ENCODE measurements at regions not wholly inside any gene's neighbourhood (a gene's known extent, or its start where the extent isn't known, plus 50 kb on each side); places are given as distances from the start of the nearest gene placed in this dataset.

- H3K4me1 ChIP-seq (ENCODE audit: insufficient read depth, low read length, poor library complexity, severe bottlenecking) = no peaks in the 10 kb centered on the region
- CTCF ChIA-PET = no interaction called here
Observed at GRCh38 chr4:18980516-18981233, 959.1 kb upstream of the LCORL start.

GRCh38 chr4:18976884-18977283 lies 955.3 kb upstream of the LCORL start:
- ChIA-PET CTCF (no interaction called here), POLR2A (ENCODE audit: low non-redundant PET) (no interaction called here)
- no peaks in the 10 kb centered on the region for H3K9me3 ChIP-seq (ENCODE audit: low read depth, low read length, poor library complexity, severe bottlenecking)
- no peak overlapping the region for H3K4me3 ChIP-seq (ENCODE audit: low read depth, low read length, poor library complexity, severe bottlenecking)
- TF ChIP-seq EZH2 (IDR thresholded peaks at IDR 0.05; ENCODE audit: borderline replicate concordance, low read depth, low read length, poor library complexity, severe bottlenecking) (no peak), CTCF (conservative IDR thresholded peaks at IDR 0.05; ENCODE audit: low read depth, low read length) (no peak)
- no TSS peak for BruUV-seq (replicated peaks)
- DNase-seq (ENCODE audit: low spot score) = no peak
- no peak overlapping the region for H3K27ac ChIP-seq (ENCODE audit: low read depth, low read length, poor library complexity, severe bottlenecking)
- intact Hi-C loops (cut with micrococcal nuclease; ENCODE audit: unreplicated experiment) = no loop called here
- no peaks in the 10 kb centered on the region for H3K27me3 ChIP-seq (replicated peaks; ENCODE audit: insufficient read depth, low read depth, low read length, poor library complexity)
- H3K4me1 ChIP-seq (ENCODE audit: insufficient read depth, low read length, poor library complexity, severe bottlenecking) = no peaks in the 10 kb centered on the region
- no peaks in the 10 kb centered on the region for H3K36me3 ChIP-seq (ENCODE audit: insufficient read depth, low read length, poor library complexity, severe bottlenecking)

More at GRCh38 chr4:18980516-18981233, 959.1 kb upstream of the LCORL start:
- no peaks in the 10 kb centered on the region for H3K36me3 ChIP-seq (ENCODE audit: insufficient read depth, low read length, poor library complexity, severe bottlenecking)
- H3K27me3 ChIP-seq (replicated peaks; ENCODE audit: insufficient read depth, low read depth, low read length, poor library complexity) = no peaks in the 10 kb centered on the region
- no TSS peak for BruUV-seq (replicated peaks)
- no peaks in the 10 kb centered on the region for H3K9me3 ChIP-seq (ENCODE audit: low read depth, low read length, poor library complexity, severe bottlenecking)
- DNase-seq (ENCODE audit: low spot score) = no peak
- POLR2A ChIA-PET (ENCODE audit: low non-redundant PET) = no interaction called here
- intact Hi-C loops (cut with micrococcal nuclease; ENCODE audit: unreplicated experiment) = no loop called here
- TF ChIP-seq CTCF (conservative IDR thresholded peaks at IDR 0.05; ENCODE audit: low read depth, low read length) = no peak
- H3K27ac ChIP-seq (ENCODE audit: low read depth, low read length, poor library complexity, severe bottlenecking) = no peak overlapping the region
- H3K4me3 ChIP-seq (ENCODE audit: low read depth, low read length, poor library complexity, severe bottlenecking) = no peak overlapping the region

GRCh38 chr4:18975916-18976808 lies 954.6 kb upstream of the LCORL start:
- BruUV-seq (replicated peaks) = no TSS peak
- no peak for TF ChIP-seq EZH2 (IDR thresholded peaks at IDR 0.05; ENCODE audit: borderline replicate concordance, low read depth, low read length, poor library complexity, severe bottlenecking)
- TF ChIP-seq CTCF (conservative IDR thresholded peaks at IDR 0.05; ENCODE audit: low read depth, low read length) = no peak

More at GRCh38 chr4:18975916-18976808, 954.6 kb upstream of the LCORL start:
- ChIA-PET POLR2A (ENCODE audit: low non-redundant PET) (no interaction called here), CTCF (no interaction called here)
- Histone ChIP-seq H3K36me3 (ENCODE audit: insufficient read depth, low read length, poor library complexity, severe bottlenecking) (no peaks in the 10 kb centered on the region), H3K9me3 (ENCODE audit: low read depth, low read length, poor library complexity, severe bottlenecking) (no peaks in the 10 kb centered on the region), H3K4me1 (ENCODE audit: insufficient read depth, low read length, poor library complexity, severe bottlenecking) (no peaks in the 10 kb centered on the region), H3K27ac (ENCODE audit: low read depth, low read length, poor library complexity, severe bottlenecking) (no peak overlapping the region), H3K27me3 (replicated peaks; ENCODE audit: insufficient read depth, low read depth, low read length, poor library complexity) (no peaks in the 10 kb centered on the region), H3K4me3 (ENCODE audit: low read depth, low read length, poor library complexity, severe bottlenecking) (no peak overlapping the region)
- DNase-seq (ENCODE audit: low spot score) = no peak
- intact Hi-C loops (cut with micrococcal nuclease; ENCODE audit: unreplicated experiment) = no loop called here
